NCI-H526 treated with DMSO at 0.1 percent for 48 hours (cell line): ENCODE measurements at regions not wholly inside any gene's neighbourhood (a gene's known extent, or its start where the extent isn't known, plus 50 kb on each side); places are given as distances from the start of the nearest gene placed in this dataset.
"Not testable (repeated sequence)": the region's sequence is repeated elsewhere in the genome, so short reads cannot be mapped to it uniquely, and the experiment has no call there.

Experiments used
- DNase-seq: peaks from one replicate; lab custom pipeline; 2025; lab: John Stamatoyannopoulos, UW

GRCh38 chr10:22824984-22825383 lies 102.9 kb upstream of the ARMC3 start:
- no peak for DNase-seq

- no peak for DNase-seq
Measured at GRCh38 chr10:22824520-22824919, 103.3 kb upstream of the ARMC3 start.

GRCh38 chr10:22823109-22823508 lies 104.7 kb upstream of the ARMC3 start:
- no peak for DNase-seq

DNA sequence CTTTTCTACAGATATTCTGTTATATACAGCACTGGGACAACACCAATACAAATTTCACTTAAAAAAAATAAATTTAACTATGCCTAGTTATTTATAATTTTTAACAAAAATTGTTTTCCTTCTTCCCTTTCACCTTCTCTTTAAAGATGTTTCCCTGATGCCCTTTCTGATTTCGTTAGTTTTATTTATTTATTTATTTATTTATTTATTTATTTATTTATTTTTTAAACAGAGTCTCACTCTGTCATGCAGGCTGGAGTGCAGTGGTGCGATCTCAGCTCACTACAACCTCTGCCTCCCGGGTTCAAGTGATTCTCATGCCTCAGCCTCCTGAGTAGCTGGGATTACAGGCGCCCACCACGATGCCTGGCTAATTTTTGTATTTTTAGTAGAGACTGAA lies 105.9 kb upstream of the ARMC3 start:
- not testable (repeated sequence) for DNase-seq

DNA sequence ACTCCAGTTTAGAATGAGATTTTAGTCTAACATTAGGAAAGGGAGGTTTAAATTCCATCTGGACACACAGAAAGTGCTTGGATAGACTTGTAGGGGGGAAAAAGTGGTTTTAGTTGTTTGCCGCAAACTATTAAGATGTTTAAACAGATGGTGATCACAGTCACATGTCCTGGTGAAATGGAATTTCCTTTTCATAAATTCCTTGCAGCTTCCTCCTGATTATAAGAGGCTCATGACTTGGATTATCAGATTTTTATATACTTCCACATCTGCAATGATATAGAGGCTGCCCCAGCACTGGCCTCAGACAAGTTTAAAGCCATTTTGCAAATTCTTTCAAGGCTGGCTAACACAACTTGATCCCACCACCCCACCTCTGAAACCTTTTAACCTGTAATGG lies 106.4 kb upstream of the ARMC3 start:
- DNase-seq: no peak

- DNase-seq: no peak
Measured at GRCh38 chr10:22816298-22816653, 101.9 kb upstream of the PIP4K2A start.

- DNase-seq: no peak
Measured at GRCh38 chr10:22810643-22811465, 96.5 kb upstream of the PIP4K2A start.

DNA sequence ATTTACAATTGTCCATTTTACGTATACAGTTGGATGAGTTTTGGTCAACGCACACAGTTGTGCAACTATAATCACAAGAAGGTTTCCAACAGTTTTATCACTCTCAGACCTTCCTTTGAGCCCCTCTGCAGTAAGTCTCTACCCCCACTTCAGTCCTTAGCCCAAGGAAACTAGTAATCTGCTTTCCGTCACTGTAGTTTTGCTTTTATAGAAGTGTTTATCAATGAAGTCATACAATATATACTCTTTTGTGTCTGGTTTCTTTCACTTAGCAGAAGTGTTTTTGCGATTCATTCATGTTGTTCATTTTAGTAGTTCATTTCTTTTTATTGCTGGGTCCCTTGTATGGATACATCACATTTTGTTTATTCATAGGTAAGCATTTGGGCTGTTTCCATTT lies 92.9 kb upstream of the PIP4K2A start:
- DNase-seq: no peak

DNA sequence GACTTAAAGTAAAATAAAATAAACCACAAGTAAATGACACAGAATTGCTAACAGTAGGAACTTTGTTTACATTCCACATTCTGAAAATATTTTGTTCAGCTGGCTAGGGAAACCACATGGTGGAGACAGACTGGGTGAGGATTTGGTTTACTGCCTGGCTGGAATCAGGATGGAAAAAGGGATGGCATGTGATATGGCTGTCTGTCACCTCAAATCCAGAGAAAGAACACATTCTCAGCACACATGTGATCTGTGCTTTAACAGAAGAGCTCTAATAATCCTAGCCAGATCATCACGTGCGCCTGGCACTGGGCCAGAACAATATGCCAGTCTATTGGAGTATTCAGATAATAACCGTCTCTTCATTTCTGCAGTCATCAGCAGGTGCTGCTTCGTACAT lies 90.9 kb upstream of the PIP4K2A start:
- peak; percentile 4 for DNase-seq

- DNase-seq: no peak
Measured at GRCh38 chr10:22803261-22803885, 89.0 kb upstream of the PIP4K2A start.

- no peak for DNase-seq
Measured at GRCh38 chr10:22801785-22802184, 87.4 kb upstream of the PIP4K2A start.

- not testable (repeated sequence) for DNase-seq
Measured at GRCh38 chr10:22797796-22798195, 83.4 kb upstream of the PIP4K2A start.

GRCh38 chr10:22795546-22795945 lies 81.2 kb upstream of the PIP4K2A start:
- no peak for DNase-seq

DNA sequence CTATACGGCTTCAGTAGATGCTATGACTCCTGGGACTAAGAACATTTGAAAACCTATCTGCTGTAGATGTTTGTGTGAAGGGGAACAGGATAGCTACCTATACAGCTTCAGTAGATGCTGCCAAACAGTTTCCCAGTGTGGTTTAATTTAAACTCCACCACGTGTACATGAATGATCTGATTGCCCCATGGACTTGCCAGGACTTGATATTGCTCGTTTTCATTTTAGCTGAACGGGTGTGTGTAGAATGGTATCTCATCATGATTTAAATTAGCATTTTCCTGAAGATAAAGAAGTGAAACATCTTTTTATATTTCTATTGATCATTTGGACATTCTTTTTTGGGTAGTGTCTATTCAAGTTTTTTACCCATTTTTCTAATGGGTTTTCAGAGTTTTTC lies 77.8 kb upstream of the PIP4K2A start:
- no peak for DNase-seq

- no peak for DNase-seq
Measured at GRCh38 chr10:22791665-22792064, 77.3 kb upstream of the PIP4K2A start.

GRCh38 chr10:22784668-22785067 lies 70.3 kb upstream of the PIP4K2A start:
- DNase-seq: no peak

- no peak for DNase-seq
Measured at GRCh38 chr10:22783807-22784206, 69.4 kb upstream of the PIP4K2A start.

DNA sequence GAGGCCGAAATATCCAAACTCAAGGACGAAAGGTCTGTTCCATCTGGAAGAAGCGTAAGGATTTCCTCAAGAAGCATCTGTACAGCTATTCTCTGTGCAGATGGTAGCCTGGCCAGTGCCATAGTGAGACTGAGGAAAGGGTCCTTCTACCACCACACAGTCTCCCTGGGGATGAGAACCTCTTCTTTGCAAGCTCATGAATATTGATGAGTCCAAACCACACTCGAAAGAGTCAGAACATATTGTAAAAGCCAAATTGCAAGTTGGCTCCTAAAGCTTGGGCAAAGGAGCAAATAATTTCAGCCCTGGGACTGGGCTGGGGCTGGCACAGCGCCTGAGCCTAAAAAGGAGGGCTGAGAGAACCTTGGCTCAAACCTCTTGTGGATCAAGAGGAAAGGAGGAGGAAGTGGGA lies 66.1 kb upstream of the PIP4K2A start:
- DNase-seq: no peak

DNA sequence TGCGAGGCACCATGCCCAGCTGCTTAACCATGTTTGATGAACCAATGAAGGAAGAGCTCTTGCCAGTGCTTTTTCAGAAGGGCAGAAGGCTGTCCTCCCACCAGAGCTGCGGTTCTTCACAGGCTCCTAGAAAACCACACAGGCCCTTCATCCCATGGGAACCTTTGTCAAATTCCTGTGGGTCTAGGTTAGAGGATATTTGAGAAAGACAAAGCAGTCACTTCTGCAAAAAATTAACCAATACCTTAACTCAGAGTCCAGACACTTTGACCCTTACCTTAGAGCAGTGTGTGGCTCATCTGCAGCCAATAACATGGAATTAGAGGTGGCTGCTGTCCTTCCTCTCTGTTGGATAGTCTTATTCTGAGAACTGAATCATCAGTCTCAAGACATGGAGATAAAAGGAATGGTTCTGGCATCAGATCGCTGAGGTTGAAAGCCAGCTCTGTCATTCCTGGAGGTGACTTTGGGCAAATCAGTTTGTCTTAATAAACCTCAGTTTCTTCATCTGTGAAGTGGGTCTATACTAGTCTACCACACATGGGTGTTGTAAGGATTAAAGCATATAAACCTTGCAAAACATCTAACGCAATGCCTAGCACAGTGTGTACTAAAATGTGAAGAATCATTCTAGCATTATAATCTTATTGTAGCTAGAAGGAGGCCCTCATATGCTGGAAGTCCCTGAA lies 65.1 kb upstream of the PIP4K2A start:
- DNase-seq: no peak

DNA sequence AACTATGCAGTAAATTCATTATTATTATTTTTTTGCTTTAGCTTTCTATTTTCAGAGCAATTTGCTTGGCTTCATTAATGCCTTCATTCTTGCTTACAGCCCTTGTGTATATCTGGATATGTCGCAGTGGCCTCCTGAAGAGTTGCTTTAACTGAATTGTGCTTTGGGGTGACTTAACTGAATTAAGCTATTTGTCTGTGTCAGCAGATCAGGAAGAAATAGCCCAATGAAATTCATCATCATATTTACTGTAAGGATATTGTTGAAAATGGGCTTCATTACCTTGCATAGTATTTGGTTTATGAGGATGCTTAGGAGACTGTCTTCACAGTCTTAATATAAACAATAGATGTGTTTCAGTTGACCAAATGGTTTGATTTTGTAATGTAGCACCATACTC lies 59.7 kb upstream of the PIP4K2A start:
- DNase-seq: no peak

- not testable (repeated sequence) for DNase-seq
Measured at GRCh38 chr10:22771631-22772030, 57.3 kb upstream of the PIP4K2A start.

DNA sequence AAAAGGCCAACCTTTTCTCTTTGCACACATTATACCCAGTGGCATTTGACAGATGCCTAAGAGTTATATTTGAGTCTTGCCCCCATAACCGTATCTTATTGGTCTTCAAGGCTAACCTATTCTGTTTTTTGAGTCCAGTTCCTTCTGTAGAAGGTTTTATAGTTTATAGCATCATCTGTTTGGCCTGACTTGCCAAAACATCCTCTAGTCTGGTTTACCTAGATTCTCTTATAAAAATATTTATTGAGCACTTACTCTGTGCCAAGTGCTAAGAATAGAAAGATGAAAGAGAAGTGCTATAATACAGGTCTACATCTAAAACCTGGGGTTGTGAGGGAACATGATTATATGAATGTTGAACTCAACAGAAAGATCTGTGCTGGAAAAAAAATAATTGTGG lies 55.9 kb upstream of the PIP4K2A start:
- DNase-seq: no peak

DNA sequence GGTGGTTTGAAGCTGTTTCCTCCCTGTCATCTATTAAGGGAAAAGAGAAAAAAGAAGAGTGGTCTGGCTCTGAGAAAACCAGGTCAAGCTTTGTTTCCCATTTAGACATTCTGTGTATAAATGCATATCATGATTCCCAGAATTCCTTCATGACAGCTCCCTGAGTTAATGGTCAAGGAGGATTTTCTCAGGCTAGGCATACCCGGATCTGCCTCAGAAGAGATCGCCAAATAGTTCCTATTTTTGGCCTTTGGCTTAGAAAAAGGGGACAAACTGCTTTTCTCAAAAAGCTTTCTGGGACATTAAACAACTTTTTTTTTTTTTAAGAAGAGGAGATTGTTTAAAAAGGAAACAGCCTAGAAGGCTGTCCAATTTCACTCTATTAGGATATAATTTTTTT lies 53.5 kb upstream of the PIP4K2A start:
- no peak for DNase-seq
